Spinal cord (tissue), 9 donors: ENCODE measurements at regions not wholly inside any gene's neighbourhood (a gene's known extent, or its start where the extent isn't known, plus 50 kb on each side); places are given as distances from the start of the nearest gene placed in this dataset.

ENCODE experiments used
- DNase-seq, 6 donors: peaks; one replicate each; pipeline versions ENCODE4 v3.0.0 to v3.0.0-alpha.2; 2013 to 2015; ENCODE audit warnings: low spot score in 6 of 6, low read depth in 4 of 6
- H3K27ac ChIP-seq: one replicate; pipeline ENCODE4 v1.5.1; 2013; ENCODE audit warnings: low read depth, low read length, control low read depth
- H3K27me3 ChIP-seq: one replicate; pipeline ENCODE4 v1.6.1; 2013; ENCODE audit warnings: low read length; ENCODE audit not compliant: control insufficient read depth, insufficient read depth
- H3K36me3 ChIP-seq: one replicate; pipeline ENCODE4 v1.6.1; 2013; ENCODE audit warnings: low read length; ENCODE audit not compliant: control insufficient read depth, insufficient read depth
- H3K4me1 ChIP-seq: one replicate; pipeline ENCODE4 v1.6.1; 2013; ENCODE audit warnings: low read length; ENCODE audit not compliant: control insufficient read depth, insufficient read depth
- H3K4me3 ChIP-seq: one replicate; pipeline ENCODE4 v1.5.1; 2013; ENCODE audit warnings: low read depth, low read length, control low read depth
- H3K9me3 ChIP-seq: one replicate; pipeline ENCODE4 v1.6.1; 2013; ENCODE audit warnings: low read length; ENCODE audit not compliant: control insufficient read depth, insufficient read depth
- WGBS: methylation state at CpG from one replicate; pipeline ENCODE4 v1.1.5; 2013; ENCODE audit warnings: missing lambda C conversion rate; ENCODE audit not compliant: insufficient coverage; 5-methylcytosine and 5-hydroxymethylcytosine counted together
- donor health status: healthy.

DNA sequence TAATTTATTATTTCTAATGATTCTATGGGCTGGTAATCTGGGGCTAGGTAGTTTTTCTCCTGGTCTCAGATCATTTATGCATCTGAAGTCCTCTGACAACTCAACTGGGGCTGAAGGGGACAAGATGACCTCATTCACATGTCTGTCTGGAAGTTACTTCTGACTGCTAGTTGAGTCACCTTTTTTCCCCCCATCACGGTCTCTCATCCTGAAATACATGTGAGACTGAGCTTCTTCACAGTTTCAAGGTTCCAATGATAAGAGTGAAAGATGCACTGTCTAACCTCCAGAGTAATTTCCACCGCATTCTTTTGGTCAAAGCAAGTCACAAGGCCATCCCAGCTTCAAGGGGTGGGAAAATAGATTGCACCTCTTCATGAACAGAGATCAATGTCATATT, 356.7 kb upstream of the RPS6KA3 start:
- DNase-seq: no peak
- Histone ChIP-seq H3K27me3 (peaks cover 4% of the 10 kb centered on the region), H3K27ac (no peak overlapping the region), H3K4me3 (no peak overlapping the region), H3K36me3 (no peaks in the 10 kb centered on the region), H3K9me3 (no peaks in the 10 kb centered on the region), H3K4me1 (no peaks in the 10 kb centered on the region)
- no CpG with 5 or more reads among the region's 2 CpGs for WGBS

- Histone ChIP-seq H3K27me3 (no peaks in the 10 kb centered on the region), H3K36me3 (no peaks in the 10 kb centered on the region), H3K4me3 (no peak overlapping the region), H3K9me3 (no peaks in the 10 kb centered on the region), H3K4me1 (no peaks in the 10 kb centered on the region), H3K27ac (no peak overlapping the region)
- DNase-seq: no peak
- no CpG with 5 or more reads among the region's 2 CpGs for WGBS
These were observed 353.6 kb upstream of the RPS6KA3 start for GRCh38 chrX:20620306-20620705.

GRCh38 chrX:20609916-20610415, 343.3 kb upstream of the RPS6KA3 start:
- Histone ChIP-seq H3K27me3 (no peaks in the 10 kb centered on the region), H3K36me3 (no peaks in the 10 kb centered on the region), H3K27ac (no peak overlapping the region), H3K9me3 (no peaks in the 10 kb centered on the region), H3K4me3 (no peak overlapping the region), H3K4me1 (no peaks in the 10 kb centered on the region)
- no peak for DNase-seq
- WGBS: 86% methylated on average over 2 of the region's 3 CpGs

DNA sequence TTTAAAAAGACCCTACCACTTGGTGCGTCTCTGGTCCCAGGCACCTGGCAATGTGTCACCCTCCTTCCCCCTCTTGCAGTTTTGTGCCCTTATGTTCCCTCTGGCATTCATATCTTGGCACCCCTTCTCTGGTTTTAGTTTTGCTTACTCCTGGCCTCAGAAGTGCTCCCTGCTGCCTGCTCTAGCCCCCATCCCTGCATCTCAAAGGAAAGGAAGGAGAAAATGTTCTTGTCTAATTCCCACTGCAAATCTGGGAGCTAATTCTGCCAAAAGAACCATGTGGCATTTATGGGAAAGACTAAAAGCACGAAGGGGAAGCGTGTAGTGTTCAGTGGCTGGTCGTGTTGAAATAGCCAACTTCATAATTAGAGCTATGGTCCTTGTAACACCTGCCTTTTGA, 340.1 kb upstream of the RPS6KA3 start:
- H3K27me3 ChIP-seq: no peaks in the 10 kb centered on the region
- no peak overlapping the region for H3K27ac ChIP-seq
- no peak overlapping the region for H3K4me3 ChIP-seq
- H3K9me3 ChIP-seq: no peaks in the 10 kb centered on the region
- no peaks in the 10 kb centered on the region for H3K4me1 ChIP-seq
- 80% methylated on average over 2 of the region's 4 CpGs for WGBS
- no peaks in the 10 kb centered on the region for H3K36me3 ChIP-seq
- peak in 1 of 6 donors; percentile 37 for DNase-seq

DNA sequence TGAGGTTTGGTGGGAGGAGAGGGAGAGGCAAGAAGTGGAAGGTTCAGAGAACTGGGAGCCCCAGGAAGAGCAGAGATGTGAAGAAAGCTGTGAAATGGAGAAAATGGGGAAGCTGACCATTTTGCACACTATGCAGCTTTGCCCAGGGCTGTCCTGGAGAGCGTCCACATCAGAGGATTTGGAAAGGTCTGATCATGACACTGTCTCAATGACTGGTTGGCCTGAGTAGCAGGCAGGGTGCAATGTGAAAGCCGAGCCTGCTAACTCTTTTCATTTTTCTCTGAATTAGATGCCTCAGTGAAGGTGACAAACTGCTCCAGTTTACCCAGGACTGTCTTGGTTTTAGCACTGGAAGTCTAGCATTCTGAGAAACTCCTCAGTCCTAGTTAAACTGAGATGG, 330.1 kb upstream of the RPS6KA3 start:
- H3K27me3 ChIP-seq: peaks cover 5% of the 10 kb centered on the region

GRCh38 chrX:20595928-20596575, 329.3 kb upstream of the RPS6KA3 start:
- DNase-seq: no peak
- WGBS: 77% methylated on average over 5 of the region's 6 CpGs

More for the DNA sequence above, 330.1 kb upstream of the RPS6KA3 start:
- no peak for DNase-seq
- H3K4me3 ChIP-seq: no peak overlapping the region
- H3K9me3 ChIP-seq: no peaks in the 10 kb centered on the region
- H3K27ac ChIP-seq: no peak overlapping the region
- H3K36me3 ChIP-seq: no peaks in the 10 kb centered on the region
- WGBS: 65% methylated on average over 2 of the region's 2 CpGs
- H3K4me1 ChIP-seq: no peaks in the 10 kb centered on the region

DNA sequence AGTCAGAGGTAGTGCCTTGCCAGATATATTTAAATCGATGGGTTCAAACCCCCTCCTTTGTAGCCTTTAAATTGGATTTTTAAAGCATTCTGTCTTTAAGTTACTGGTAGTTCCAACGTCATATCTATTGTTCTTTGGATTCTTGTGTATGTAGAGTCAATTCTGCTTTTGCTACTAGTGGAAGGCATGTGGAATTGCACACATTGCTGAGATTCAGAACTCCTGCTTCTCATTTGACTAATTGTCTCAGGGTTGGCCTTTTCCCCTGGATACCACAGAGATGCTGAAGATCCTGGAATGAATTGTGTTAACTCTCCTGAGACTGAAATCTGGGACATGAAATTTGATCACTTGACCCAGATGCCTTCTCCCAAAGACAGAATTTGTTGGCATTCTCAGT, 328.3 kb upstream of the RPS6KA3 start:
- Histone ChIP-seq H3K9me3 (no peaks in the 10 kb centered on the region), H3K36me3 (no peaks in the 10 kb centered on the region), H3K27me3 (peaks cover 5% of the 10 kb centered on the region), H3K4me3 (no peak overlapping the region), H3K4me1 (no peaks in the 10 kb centered on the region), H3K27ac (no peak overlapping the region)
- no CpG with 5 or more reads among the region's 2 CpGs for WGBS
- DNase-seq: no peak

More at GRCh38 chrX:20595928-20596575, 329.3 kb upstream of the RPS6KA3 start:
- peaks cover 5% of the 10 kb centered on the region for H3K27me3 ChIP-seq
- H3K36me3 ChIP-seq: no peaks in the 10 kb centered on the region
- H3K27ac ChIP-seq: no peak overlapping the region
- H3K4me1 ChIP-seq: no peaks in the 10 kb centered on the region
- H3K9me3 ChIP-seq: no peaks in the 10 kb centered on the region
- H3K4me3 ChIP-seq: no peak overlapping the region

GRCh38 chrX:20593836-20594235, 327.1 kb upstream of the RPS6KA3 start:
- H3K4me3 ChIP-seq: no peak overlapping the region
- WGBS: 67% methylated on average over 2 of the region's 2 CpGs
- no peaks in the 10 kb centered on the region for H3K4me1 ChIP-seq
- no peaks in the 10 kb centered on the region for H3K36me3 ChIP-seq
- peaks cover 5% of the 10 kb centered on the region for H3K27me3 ChIP-seq
- DNase-seq: no peak
- no peak overlapping the region for H3K27ac ChIP-seq
- no peaks in the 10 kb centered on the region for H3K9me3 ChIP-seq

- no peaks in the 10 kb centered on the region for H3K4me1 ChIP-seq
- H3K9me3 ChIP-seq: no peaks in the 10 kb centered on the region
- H3K4me3 ChIP-seq: no peak overlapping the region
- H3K27ac ChIP-seq: no peak overlapping the region
- 70% methylated on average over 2 of the region's 2 CpGs for WGBS
- H3K27me3 ChIP-seq: peaks cover 5% of the 10 kb centered on the region
- no peaks in the 10 kb centered on the region for H3K36me3 ChIP-seq
- DNase-seq: no peak
These were observed 326.7 kb upstream of the RPS6KA3 start for GRCh38 chrX:20593402-20593801.

- Histone ChIP-seq H3K9me3 (peaks cover 1% of the 10 kb centered on the region), H3K27me3 (peaks cover 5% of the 10 kb centered on the region), H3K4me1 (no peaks in the 10 kb centered on the region), H3K4me3 (no peak overlapping the region), H3K36me3 (no peaks in the 10 kb centered on the region), H3K27ac (no peak overlapping the region)
- no peak for DNase-seq
- 100% methylated on average over 1 of the region's 2 CpGs for WGBS
These were observed 324.5 kb upstream of the RPS6KA3 start for GRCh38 chrX:20591246-20591645.
